RPMI8226 (cell line): ENCODE measurements at regions not wholly inside any gene's neighbourhood (a gene's known extent, or its start where the extent isn't known, plus 50 kb on each side); places are given as distances from the start of the nearest gene placed in this dataset.
A peak's percentile ranks its signal among the peaks of the same experiment; 100 is the strongest.
"Not testable (repeated sequence)": the region's sequence is repeated elsewhere in the genome, so short reads cannot be mapped to it uniquely, and the experiment has no call there.

Experiments
- DNase-seq: peaks from one replicate; pipeline ENCODE4 v3.0.0-alpha.2; 2015

- DNase-seq: no peak
Observed at GRCh38 chr1:29583727-29584126, 347.4 kb downstream of the PTPRU start.

DNA sequence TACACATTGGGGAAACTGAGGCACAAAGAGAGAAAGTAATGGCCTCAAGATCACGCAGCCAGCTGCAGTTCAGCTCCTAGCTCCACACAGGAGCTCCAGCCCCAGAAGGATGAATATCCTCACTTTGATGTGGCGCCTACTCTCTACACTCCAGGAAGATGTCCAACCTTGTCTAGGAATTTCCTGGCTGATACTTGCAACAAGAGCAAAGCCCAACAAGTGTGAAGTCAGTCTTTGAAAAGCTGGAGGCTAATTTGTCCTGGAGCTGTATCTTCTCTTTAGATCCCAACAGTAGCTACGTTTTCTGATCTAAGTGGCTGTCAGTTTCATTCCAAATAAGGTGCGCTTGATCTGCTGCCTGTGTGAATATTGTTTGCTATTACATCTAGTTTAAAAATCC lies 344.9 kb downstream of the PTPRU start:
- no peak for DNase-seq

DNA sequence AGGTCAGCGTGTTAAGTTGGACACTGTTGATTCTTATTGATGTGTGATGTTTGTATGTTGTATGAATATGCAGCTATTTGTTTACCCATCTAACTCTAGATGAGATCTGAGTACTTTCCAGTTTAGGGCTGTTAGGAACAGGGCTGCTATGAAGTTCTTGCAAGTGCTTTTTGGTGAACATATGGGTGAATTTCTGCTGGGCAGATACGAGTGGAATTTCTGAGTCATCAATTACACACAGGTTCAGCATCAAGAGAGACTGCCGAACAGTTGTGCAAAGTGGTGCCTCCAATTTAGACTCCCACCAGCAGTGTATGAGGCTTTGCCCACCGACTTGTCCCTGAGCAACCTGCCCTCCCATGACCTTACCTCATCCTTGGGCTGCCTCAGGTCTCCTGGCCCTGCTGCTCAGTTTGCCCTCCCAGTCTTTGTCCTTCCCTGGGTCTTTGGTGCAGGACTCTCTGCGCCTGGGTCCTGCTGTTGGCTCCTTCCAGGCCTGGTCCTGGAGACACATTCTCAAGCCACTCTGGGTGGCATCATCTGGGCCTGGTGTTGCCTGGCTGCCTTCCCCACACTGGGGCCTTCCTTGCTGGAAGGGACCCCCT lies 343.6 kb downstream of the PTPRU start:
- DNase-seq: no peak

GRCh38 chr1:29577512-29577911 lies 341.2 kb downstream of the PTPRU start:
- DNase-seq: no peak

GRCh38 chr1:29576510-29576909 lies 340.2 kb downstream of the PTPRU start:
- DNase-seq: no peak

- DNase-seq: no peak
Observed at GRCh38 chr1:29575826-29576225, 339.5 kb downstream of the PTPRU start.

- DNase-seq: no peak
Observed at GRCh38 chr1:29575277-29575676, 339.0 kb downstream of the PTPRU start.

DNA sequence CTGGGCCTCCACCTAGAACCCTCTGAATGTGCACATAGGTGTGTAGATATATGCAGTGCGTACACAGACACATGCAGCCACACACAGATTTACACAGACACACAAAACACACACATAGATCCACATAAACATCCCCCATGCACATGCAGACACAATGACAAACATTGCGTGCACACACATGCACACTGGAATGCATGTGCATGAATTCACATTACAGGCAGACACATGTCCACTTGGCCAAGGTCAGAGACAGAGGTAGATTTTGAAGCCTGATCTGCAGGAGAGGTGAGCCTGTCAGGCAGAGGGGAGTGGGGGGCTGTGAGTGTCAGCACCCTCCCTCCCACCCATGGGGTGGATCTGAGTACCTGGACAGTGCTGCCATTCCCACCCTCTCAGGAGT lies 338.5 kb downstream of the PTPRU start:
- DNase-seq: no peak

DNA sequence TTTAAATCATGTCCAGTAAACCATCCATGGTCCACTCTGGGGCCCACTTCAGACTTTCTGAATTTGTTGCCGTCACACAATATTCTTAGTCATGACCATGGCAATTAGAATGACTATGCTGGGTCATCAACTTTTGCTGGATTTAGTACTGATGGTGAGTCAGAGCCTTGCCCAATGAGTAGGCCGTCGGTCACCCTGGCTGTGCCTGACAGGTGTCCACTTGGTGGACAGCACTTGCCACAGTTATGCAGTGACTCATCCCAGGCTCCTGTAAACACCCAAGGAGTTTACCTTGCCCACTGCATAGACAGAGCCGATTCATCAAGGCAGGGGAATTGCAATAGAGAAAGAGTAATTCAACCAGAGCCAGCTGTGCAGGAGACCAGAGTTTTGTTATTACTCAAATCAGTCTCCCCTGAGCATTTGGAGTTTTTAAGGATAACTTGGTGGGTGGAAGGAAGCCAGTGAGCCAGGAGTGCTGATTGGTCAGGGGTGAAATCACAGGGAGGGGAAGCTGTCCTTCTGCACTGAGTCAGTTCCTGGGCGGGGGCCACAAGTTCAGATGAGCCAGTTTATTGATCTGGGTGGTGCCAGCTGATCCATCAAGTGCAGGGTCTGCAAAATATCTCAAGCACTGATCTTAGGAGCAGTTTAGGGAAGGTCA lies 333.8 kb downstream of the PTPRU start:
- DNase-seq: no peak

GRCh38 chr1:29567257-29567656 lies 330.9 kb downstream of the PTPRU start:
- no peak for DNase-seq

GRCh38 chr1:29565490-29565889 lies 329.2 kb downstream of the PTPRU start:
- no peak for DNase-seq

- no peak for DNase-seq
Observed at GRCh38 chr1:29563571-29563970, 327.2 kb downstream of the PTPRU start.

DNA sequence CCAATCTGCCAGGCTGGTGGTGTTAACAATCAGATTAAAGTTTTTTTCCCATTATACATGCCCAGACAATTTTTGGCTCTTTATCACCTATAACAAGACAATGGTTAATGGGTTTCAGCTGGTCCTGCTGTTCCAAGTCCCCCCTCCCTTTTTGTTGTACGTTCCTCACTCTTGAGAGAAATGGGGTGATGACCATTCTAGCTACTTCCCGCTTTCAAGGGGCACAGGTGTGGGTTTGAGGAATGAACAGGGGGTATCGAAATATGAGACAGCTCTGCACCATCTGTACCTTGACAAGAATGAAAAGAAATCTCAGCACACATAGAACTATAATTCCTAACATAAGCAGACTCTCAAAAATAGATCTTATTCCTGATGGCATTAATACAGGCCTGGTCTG lies 326.8 kb downstream of the PTPRU start:
- no peak for DNase-seq

- DNase-seq: no peak
Observed at GRCh38 chr1:29559056-29559455, 322.7 kb downstream of the PTPRU start.

- DNase-seq: no peak
Observed at GRCh38 chr1:29557701-29558600, 321.6 kb downstream of the PTPRU start.

DNA sequence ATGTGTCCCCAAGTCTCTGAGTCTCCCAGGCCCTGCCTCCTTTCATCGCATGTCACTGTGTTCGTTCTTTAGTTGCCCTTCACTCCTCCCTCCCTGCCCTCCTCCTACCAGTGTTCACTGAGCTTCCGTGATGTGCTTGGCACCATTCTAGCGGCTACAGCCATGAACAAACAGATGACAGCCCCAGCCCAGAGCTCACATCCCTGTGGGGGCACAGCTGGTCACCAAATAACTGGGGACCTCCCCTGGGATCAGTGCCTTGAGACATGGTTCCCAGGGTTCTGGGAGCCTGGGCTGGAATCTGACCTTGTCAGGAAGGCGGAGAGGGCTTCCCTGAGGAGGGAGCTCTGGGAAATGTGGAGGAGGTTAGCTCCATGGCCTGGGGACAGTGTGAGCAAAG lies 320.7 kb downstream of the PTPRU start:
- no peak for DNase-seq

DNA sequence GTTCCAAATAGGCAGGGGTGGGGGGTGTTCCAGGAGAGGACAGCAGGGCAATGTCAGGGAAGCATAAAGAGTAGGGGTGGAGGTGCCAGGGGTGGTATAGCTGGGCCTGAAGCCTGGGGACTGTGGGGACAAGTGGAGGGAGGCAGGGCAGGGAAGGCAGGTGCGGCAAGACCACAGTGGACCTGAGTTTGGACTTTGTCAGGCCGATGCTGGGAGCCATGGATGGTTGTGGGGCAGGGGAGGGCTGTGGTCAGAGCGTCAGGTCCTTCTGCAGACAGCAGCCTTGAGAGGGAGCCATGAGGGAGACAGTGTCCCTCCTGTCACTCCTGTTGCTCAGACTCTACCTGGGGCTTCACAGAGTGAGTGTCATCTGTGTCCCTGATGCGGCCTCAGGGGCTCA lies 320.3 kb downstream of the PTPRU start:
- no peak for DNase-seq

GRCh38 chr1:29555043-29555620 lies 318.8 kb downstream of the PTPRU start:
- DNase-seq: no peak

GRCh38 chr1:29554208-29554778 lies 318.0 kb downstream of the PTPRU start:
- no peak for DNase-seq

- DNase-seq: peak; percentile 32
Observed at GRCh38 chr1:29551123-29551936, 315.0 kb downstream of the PTPRU start.

DNA sequence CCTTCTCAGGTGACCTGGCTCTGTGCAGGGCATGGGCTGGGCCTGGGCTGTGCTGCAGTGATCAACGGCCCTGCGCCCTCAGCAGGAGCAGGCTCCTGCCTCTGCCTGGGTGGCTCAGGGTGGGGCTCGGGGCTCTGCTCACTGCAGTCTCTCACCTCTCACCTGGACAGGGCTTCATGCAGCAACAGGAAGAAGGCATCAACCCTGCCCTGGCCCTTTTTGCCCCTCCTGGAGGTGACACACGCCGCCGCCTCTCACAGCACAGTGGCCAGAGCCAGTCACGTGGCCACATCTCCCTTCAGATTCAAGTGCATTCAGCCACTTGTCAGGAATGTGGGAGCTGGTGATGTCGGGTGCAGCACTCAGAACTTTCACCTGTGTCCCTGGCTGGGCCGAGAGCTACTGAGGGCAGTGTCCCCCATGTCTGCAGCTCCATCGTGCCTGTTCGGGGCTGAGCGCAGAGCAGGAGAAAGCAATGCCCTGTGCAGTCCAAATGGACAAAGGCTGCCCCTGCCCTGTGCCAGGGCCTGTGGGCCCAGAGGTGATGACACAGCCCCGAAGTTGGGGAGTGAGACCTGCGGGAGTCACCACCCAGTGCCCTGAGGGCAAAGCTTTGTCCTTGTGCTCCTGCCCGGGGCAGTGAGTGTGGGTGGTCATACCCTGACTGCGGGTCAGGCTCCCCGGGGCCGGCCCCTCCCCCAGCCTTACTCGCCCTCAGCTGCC lies 314.0 kb downstream of the PTPRU start:
- peak; percentile 41 for DNase-seq

- DNase-seq: not testable (repeated sequence)
Observed at GRCh38 chr1:29549728-29550118, 313.4 kb downstream of the PTPRU start.
